ENCODE measurements at regions not wholly inside any gene's neighbourhood (a gene's known extent, or its start where the extent isn't known, plus 50 kb on each side); places are given as distances from the start of the nearest gene placed in this dataset.

- 52 to 67% methylated on average over 2 of the region's 2 CpGs for WGBS, 2 donors
- intact Hi-C loops (cut with DNase I; ENCODE audit: low total_unique reads), result loop anchor here (10.0 kb wide), 1 partner anchor 1901 kb away; no protein-coding TSS in a partner anchor
- no peak for TF ChIP-seq POLR2A (IDR thresholded peaks at IDR 0.05)
- no peak for TF ChIP-seq CTCF (IDR thresholded peaks at IDR 0.05)
Measured at GRCh38 chr14:43896044-43896443, 611.0 kb downstream of the FSCB start.

GRCh38 chr14:43894534-43894933 lies 612.5 kb downstream of the FSCB start:
- DNase-seq (ENCODE audit: low spot score in 2 of 2), result no peak
- 59 to 65% methylated on average over 3 of the region's 3 CpGs for WGBS, 2 donors
- intact Hi-C loops (cut with DNase I; ENCODE audit: low total_unique reads), result loop anchor here (10.0 kb wide), 1 partner anchor 1900 kb away; no protein-coding TSS in a partner anchor

More at GRCh38 chr14:43896044-43896443, 611.0 kb downstream of the FSCB start:
- no peak overlapping the region for H3K4me3 ChIP-seq (ENCODE audit: low read depth, poor library complexity, severe bottlenecking)
- DNase-seq (ENCODE audit: low spot score in 2 of 2), result no peak

GRCh38 chr14:43887523-43887922 lies 619.6 kb downstream of the FSCB start:
- intact Hi-C loops (cut with DNase I; ENCODE audit: low total_unique reads), result no loop called here
- WGBS, 2 donors, result 87 to 88% methylated on average over 2 of the region's 2 CpGs
- no peak for TF ChIP-seq POLR2A (IDR thresholded peaks at IDR 0.05)
- TF ChIP-seq CTCF (IDR thresholded peaks at IDR 0.05), result no peak
- H3K4me3 ChIP-seq (ENCODE audit: low read depth, poor library complexity, severe bottlenecking), result no peak overlapping the region
- no peak for DNase-seq (ENCODE audit: low spot score in 2 of 2)

More at GRCh38 chr14:43894534-43894933, 612.5 kb downstream of the FSCB start:
- no peak for TF ChIP-seq CTCF (IDR thresholded peaks at IDR 0.05)
- TF ChIP-seq POLR2A (IDR thresholded peaks at IDR 0.05), result no peak
- no peak overlapping the region for H3K4me3 ChIP-seq (ENCODE audit: low read depth, poor library complexity, severe bottlenecking)

- no peak for DNase-seq (ENCODE audit: low spot score in 2 of 2)
- 24 to 39% methylated on average over 3 of the region's 3 CpGs for WGBS, 2 donors
- intact Hi-C loops (cut with DNase I; ENCODE audit: low total_unique reads), result no loop called here
- H3K4me3 ChIP-seq (ENCODE audit: low read depth, poor library complexity, severe bottlenecking), result no peak overlapping the region
- no peak for TF ChIP-seq CTCF (IDR thresholded peaks at IDR 0.05)
- TF ChIP-seq POLR2A (IDR thresholded peaks at IDR 0.05), result no peak
Measured at GRCh38 chr14:43877351-43877960, 629.6 kb downstream of the FSCB start.

DNA sequence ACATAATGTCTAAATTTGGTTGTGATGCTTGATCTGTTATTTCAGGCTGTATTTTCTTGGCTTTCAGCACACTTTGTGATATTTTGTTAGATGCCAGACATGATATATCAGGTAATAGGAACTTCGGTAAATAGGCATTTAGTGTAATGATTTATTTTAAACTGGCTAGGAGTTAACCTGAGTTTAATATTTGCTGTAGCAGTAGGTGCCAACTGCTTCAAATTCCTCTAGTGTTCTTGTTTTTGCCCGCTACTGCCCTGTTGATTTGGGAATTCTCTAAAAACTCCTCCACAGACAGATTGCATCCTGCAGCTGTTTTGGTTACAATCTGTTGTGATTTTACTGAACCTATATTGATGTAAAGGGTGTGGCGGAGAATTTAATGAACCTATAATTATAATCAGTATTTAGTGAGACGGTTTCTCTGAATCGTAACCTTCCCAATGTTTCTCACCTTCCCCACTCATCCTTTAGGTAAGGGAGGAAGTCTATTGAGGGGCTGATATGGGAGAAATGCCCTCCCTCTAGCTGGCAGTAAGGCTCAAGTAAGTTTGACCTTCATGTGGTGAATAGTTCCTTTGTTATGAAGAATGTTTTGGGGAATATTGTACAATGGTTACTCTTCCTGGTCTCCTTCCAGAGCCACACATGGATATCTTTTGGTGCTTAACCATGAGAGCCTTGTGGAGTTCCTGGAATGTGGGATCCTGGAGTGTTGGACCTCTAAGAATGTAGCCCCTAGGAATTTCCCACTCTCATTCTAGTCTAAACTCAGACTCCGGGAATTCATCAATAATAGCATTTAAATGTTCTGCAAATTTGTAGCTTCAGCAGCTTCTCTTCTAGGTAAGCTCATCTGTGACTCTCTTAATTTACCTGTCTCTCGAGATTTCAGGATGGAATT lies 634.1 kb downstream of the FSCB start:
- WGBS, 2 donors, result 70 to 75% methylated on average over 7 of the region's 7 CpGs
- TF ChIP-seq CTCF (IDR thresholded peaks at IDR 0.05) (no peak), POLR2A (IDR thresholded peaks at IDR 0.05) (no peak)
- intact Hi-C loops (cut with DNase I; ENCODE audit: low total_unique reads), result no loop called here
- H3K4me3 ChIP-seq (ENCODE audit: low read depth, poor library complexity, severe bottlenecking), result no peak overlapping the region
- DNase-seq (ENCODE audit: low spot score in 2 of 2), result no peak

Data from lower leg skin (tissue), 4 donors.